B cell (primary cell): ENCODE measurements at regions not wholly inside any gene's neighbourhood (a gene's known extent, or its start where the extent isn't known, plus 50 kb on each side); places are given as distances from the start of the nearest gene placed in this dataset.

Experiments used
- ATAC-seq: fragments of 200-7000 bp; cut with Tn5 transposase; one replicate; pipeline ENCODE4 v1.10.0; 2021; ENCODE audit warnings: low read depth, mild to moderate bottlenecking, moderate number of reproducible peaks, moderate library complexity
- CTCF ChIA-PET: fragments of 350-600 bp; sonication (Branson Sonifier 250); formaldehyde crosslinking; loops from one replicate; lab custom pipeline; 2021; ENCODE audit warnings: antibody characterized with exemption, inconsistent platforms; lab: Charles Lee
- POLR2A ChIA-PET: fragments of 350-600 bp; sonication (Branson Sonifier 250); formaldehyde crosslinking; loops from one replicate; lab custom pipeline; 2021; ENCODE audit warnings: antibody characterized with exemption; lab: Charles Lee
- DNase-seq: peaks from one replicate; pipeline ENCODE4 v3.0.0; 2013
- H2AFZ ChIP-seq: 2 replicates; pipeline ENCODE4 v1.6.1; 2012; ENCODE audit warnings: mild to moderate bottlenecking, low read depth, low read length; ENCODE audit not compliant: insufficient read depth, poor library complexity, severe bottlenecking
- H3K27ac ChIP-seq, 2 donors: 1 replicate in 1 of 2; 2 replicates in 1 of 2; pipeline ENCODE4 v1.5.1; 2012 to 2013; ENCODE audit warnings: low read length in 2 of 2, mild to moderate bottlenecking in 2 of 2, moderate library complexity in 1 of 2
- H3K27me3 ChIP-seq, 4 experiments: fragments of 200-600 bp in 1 of 4; sonication (generic) in 1 of 4; replicated peaks in 1 of 4; 1 replicate in 2 of 4; 2 replicates in 2 of 4; pipeline versions ENCODE4 v1.6.1 to v1.7.0; 2013 to 2016; ENCODE audit warnings: low read length in 3 of 4, mild to moderate bottlenecking in 2 of 4, mixed read lengths in 1 of 4, moderate library complexity in 1 of 4; ENCODE audit not compliant: insufficient read depth in 4 of 4, control insufficient read depth in 3 of 4; ENCODE audit errors: control extremely low read depth in 1 of 4
- H3K36me3 ChIP-seq, 2 experiments: replicated peaks in 1 of 2; 1 replicate in 1 of 2; 2 replicates in 1 of 2; pipeline versions ENCODE4 v1.6.1 to v1.7.1; 2013; ENCODE audit warnings: low read length in 1 of 2; ENCODE audit not compliant: insufficient read depth in 2 of 2, control insufficient read depth in 1 of 2; ENCODE audit errors: control extremely low read depth in 1 of 2, extremely low read depth in 1 of 2
- H3K4me1 ChIP-seq, 2 donors: fragments of 200-600 bp in 1 of 2; sonication (generic) in 1 of 2; 1 replicate in 1 of 2; 2 replicates in 1 of 2; pipeline versions ENCODE4 v1.5.1 to v1.6.1; 2013 to 2017; ENCODE audit warnings: low read length in 2 of 2; ENCODE audit not compliant: control insufficient read depth in 2 of 2, insufficient read depth in 2 of 2
- H3K4me2 ChIP-seq: replicated peaks from 2 replicates; pipeline ENCODE3; 2012; ENCODE audit warnings: mild to moderate bottlenecking, low read depth, low read length; ENCODE audit not compliant: poor library complexity, severe bottlenecking
- H3K4me3 ChIP-seq, 5 experiments: fragments of 200-600 bp in 1 of 5; sonication (generic) in 1 of 5; 1 replicate in 3 of 5; 2 replicates in 2 of 5; pipeline versions ENCODE4 v1.5.1 to v1.7.0; 2011 to 2016; ENCODE audit warnings: low read length in 4 of 5, mild to moderate bottlenecking in 4 of 5, low read depth in 2 of 5, control low read depth in 1 of 5, moderate library complexity in 1 of 5; ENCODE audit not compliant: insufficient read depth in 1 of 5; ENCODE audit errors: control extremely low read depth in 1 of 5, extremely low read depth in 1 of 5
- H3K79me2 ChIP-seq: fragments of 200-600 bp; sonication (generic); one replicate; pipeline ENCODE4 v1.6.0; 2016; ENCODE audit warnings: low read length; ENCODE audit not compliant: control insufficient read depth, insufficient read depth
- H3K9ac ChIP-seq: fragments of 200-600 bp; sonication (generic); 2 replicates; pipeline ENCODE4 v1.6.1; 2017; ENCODE audit warnings: mild to moderate bottlenecking, low read length, moderate library complexity
- H3K9me3 ChIP-seq, 3 donors: one replicate each; pipeline versions ENCODE4 v1.6.1 to v1.7.1; 2013; ENCODE audit warnings: low read length in 2 of 3; ENCODE audit not compliant: control insufficient read depth in 2 of 3, insufficient read depth in 1 of 3; ENCODE audit errors: control extremely low read depth in 1 of 3
- H4K20me1 ChIP-seq: 2 replicates; pipeline ENCODE4 v1.6.0; 2012; ENCODE audit warnings: mild to moderate bottlenecking, low read length; ENCODE audit not compliant: insufficient read depth, control insufficient read depth, poor library complexity, severe bottlenecking
- H3K27ac Mint-ChIP-seq: one replicate; pipeline ENCODE4 v1.8.0; 2021; ENCODE audit warnings: mixed read lengths
- H3K27me3 Mint-ChIP-seq: one replicate; pipeline ENCODE4 v1.8.0; 2021; ENCODE audit warnings: mixed read lengths
- H3K4me1 Mint-ChIP-seq: one replicate; pipeline ENCODE4 v1.8.0; 2021; ENCODE audit warnings: mixed read lengths
- H3K4me3 Mint-ChIP-seq: one replicate; pipeline ENCODE4 v1.8.0; 2021; ENCODE audit warnings: mixed read lengths
- H3K9me3 Mint-ChIP-seq: one replicate; pipeline ENCODE4 v1.8.0; 2022; ENCODE audit warnings: mixed read lengths; ENCODE audit not compliant: insufficient read depth
- EZH2 ChIP-seq: IDR thresholded peaks from 2 replicates; pipeline ENCODE4 v1.6.1; 2012; ENCODE audit warnings: borderline replicate concordance, low read depth, mild to moderate bottlenecking, moderate library complexity, low read length; ENCODE audit not compliant: insufficient read depth, poor library complexity, severe bottlenecking
- WGBS: methylation state at CpG from one replicate; pipeline ENCODE4 v1.1.5; 2013; ENCODE audit warnings: missing lambda C conversion rate; ENCODE audit not compliant: insufficient coverage; 5-methylcytosine and 5-hydroxymethylcytosine counted together
- intact Hi-C: fragments of 100-400 bp; cut with micrococcal nuclease; formaldehyde crosslinking; loops from one replicate; pipeline ENCODE4 v1.10.0; 2022
- TF ChIP-seq, protein P1 (sequence below): fragments of 200-600 bp; IDR thresholded peaks from one replicate; pipeline ENCODE4 v1.8.0; 2022; ENCODE audit warnings: antibody characterized with exemption, mild to moderate bottlenecking

DNA sequence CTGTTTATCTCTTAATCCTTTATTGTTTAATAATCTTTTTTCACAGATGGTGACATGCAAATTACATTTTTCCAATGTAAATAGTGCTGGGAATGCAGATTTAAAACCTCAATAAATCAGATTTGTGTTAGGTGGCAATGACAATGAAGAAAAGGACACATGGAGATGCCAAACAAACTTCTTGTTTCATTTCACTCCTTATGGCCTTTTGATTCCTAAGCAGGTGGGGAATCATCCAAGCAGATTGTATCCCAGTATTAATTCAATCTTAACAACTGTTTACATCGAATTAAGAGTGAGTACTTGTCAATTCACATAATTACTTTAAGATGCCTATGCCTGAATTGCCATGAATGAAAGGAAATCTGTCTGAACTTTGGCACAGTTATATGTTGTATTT is 98.9 kb upstream of the RGS18 start:
- WGBS: no CpG with 5 or more reads among the region's 1 CpG
- intact Hi-C loops: no loop called here
- ATAC-seq (no peak), DNase-seq (no peak)
- Histone ChIP-seq H3K9me3 (no peaks in the 10 kb centered on the region), H3K27ac (no peak overlapping the region), H3K4me3 (no peak overlapping the region), H3K79me2 (no peaks in the 10 kb centered on the region), H2AFZ (no peak overlapping the region), H4K20me1 (no peaks in the 10 kb centered on the region), H3K27me3 (no peaks in the 10 kb centered on the region), H3K36me3 (no peaks in the 10 kb centered on the region), H3K9ac (no peak overlapping the region), H3K4me1 (no peaks in the 10 kb centered on the region), H3K4me2 (no peak overlapping the region)
- TF ChIP-seq, protein P1, sequence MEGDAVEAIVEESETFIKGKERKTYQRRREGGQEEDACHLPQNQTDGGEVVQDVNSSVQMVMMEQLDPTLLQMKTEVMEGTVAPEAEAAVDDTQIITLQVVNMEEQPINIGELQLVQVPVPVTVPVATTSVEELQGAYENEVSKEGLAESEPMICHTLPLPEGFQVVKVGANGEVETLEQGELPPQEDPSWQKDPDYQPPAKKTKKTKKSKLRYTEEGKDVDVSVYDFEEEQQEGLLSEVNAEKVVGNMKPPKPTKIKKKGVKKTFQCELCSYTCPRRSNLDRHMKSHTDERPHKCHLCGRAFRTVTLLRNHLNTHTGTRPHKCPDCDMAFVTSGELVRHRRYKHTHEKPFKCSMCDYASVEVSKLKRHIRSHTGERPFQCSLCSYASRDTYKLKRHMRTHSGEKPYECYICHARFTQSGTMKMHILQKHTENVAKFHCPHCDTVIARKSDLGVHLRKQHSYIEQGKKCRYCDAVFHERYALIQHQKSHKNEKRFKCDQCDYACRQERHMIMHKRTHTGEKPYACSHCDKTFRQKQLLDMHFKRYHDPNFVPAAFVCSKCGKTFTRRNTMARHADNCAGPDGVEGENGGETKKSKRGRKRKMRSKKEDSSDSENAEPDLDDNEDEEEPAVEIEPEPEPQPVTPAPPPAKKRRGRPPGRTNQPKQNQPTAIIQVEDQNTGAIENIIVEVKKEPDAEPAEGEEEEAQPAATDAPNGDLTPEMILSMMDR: no peak
- no peak for TF ChIP-seq EZH2
- ChIA-PET CTCF (no interaction called here), POLR2A (no interaction called here)
- Mint-ChIP-seq H3K4me1 (no peaks in the 10 kb centered on the region), H3K27me3 (no peaks in the 10 kb centered on the region), H3K9me3 (no peaks in the 10 kb centered on the region), H3K27ac (no peak overlapping the region), H3K4me3 (no peak overlapping the region)

DNA sequence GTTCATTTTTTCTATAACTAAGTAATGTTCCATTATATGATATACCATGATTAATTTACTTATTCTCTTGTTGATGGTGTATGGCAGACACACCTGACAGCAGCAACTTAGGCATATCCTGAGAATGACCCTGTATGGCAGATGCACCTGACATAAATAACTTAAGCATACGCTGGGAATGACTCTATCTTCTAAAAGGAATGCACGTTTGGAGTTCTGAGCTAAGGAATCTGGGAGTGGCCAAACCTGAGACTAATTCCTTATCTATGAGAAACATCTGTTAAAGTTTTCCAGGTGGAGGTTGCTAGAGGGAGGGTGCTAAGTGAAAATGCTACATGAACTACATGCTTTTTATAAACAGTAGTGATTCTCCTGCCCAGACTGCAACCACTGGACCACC is 96.7 kb upstream of the RGS18 start:
- Histone ChIP-seq H3K9ac (no peak overlapping the region), H2AFZ (no peak overlapping the region), H3K4me2 (no peak overlapping the region), H3K9me3 (no peaks in the 10 kb centered on the region), H3K4me3 (no peak overlapping the region), H4K20me1 (no peaks in the 10 kb centered on the region), H3K27ac (no peak overlapping the region), H3K4me1 (no peaks in the 10 kb centered on the region), H3K36me3 (no peaks in the 10 kb centered on the region), H3K27me3 (no peaks in the 10 kb centered on the region), H3K79me2 (no peaks in the 10 kb centered on the region)
- Mint-ChIP-seq H3K4me1 (no peaks in the 10 kb centered on the region), H3K9me3 (no peaks in the 10 kb centered on the region), H3K27ac (no peak overlapping the region), H3K27me3 (no peaks in the 10 kb centered on the region), H3K4me3 (no peak overlapping the region)
- no CpG with 5 or more reads among the region's 2 CpGs for WGBS
- CTCF ChIA-PET: no interaction called here
- no peak for TF ChIP-seq EZH2
- TF ChIP-seq, protein P1: no peak
- intact Hi-C loops: no loop called here
- ATAC-seq (no peak), DNase-seq (no peak)
- POLR2A ChIA-PET: no interaction called here
